ENCODE measurements at regions not wholly inside any gene's neighbourhood (a gene's known extent, or its start where the extent isn't known, plus 50 kb on each side); places are given as distances from the start of the nearest gene placed in this dataset.
"Not testable (repeated sequence)": the region's sequence is repeated elsewhere in the genome, so short reads cannot be mapped to it uniquely, and the experiment has no call there.

DNA sequence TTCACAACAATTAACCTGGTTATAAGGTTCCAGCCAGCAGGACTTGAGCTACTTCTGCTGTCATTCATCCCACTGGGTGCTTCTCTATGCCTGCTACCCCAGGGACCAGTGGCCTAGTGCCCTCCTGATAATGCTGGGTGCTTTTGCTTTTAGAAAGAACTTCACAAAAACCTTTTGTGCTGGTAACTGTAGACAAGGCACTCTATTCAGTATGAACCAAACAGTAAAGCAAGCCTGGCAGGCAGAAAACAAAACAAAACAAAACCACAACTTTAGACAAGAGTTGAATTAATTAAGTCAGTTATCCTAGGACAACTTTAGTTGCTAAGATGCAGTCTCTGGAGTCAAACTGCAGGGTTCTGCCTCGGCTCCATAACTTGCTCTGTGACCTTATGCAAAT, 61.9 kb upstream of the ADGRL2 start:
- no peak for DNase-seq

GRCh38 chr1:81733480-81733879, 67.3 kb upstream of the ADGRL2 start:
- DNase-seq: no peak

DNA sequence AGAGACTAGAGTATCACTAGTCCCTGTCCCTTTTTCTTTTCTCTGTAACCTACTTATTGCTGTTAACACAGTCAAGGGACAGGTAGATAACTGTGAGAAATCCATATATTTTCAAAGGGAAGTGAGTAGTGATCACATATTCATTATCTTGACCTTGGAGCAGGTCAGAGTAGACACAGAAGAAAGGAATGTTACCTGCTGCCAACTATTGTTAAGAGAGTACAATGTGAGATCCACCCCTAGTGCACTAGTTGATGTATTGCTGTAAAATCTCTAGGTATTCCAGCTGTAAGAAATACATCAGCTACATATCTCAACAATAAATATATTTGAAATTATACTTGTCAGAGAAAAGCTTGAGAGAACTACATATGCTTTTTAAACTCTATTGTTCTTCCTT, 68.7 kb upstream of the ADGRL2 start:
- no peak for DNase-seq

DNA sequence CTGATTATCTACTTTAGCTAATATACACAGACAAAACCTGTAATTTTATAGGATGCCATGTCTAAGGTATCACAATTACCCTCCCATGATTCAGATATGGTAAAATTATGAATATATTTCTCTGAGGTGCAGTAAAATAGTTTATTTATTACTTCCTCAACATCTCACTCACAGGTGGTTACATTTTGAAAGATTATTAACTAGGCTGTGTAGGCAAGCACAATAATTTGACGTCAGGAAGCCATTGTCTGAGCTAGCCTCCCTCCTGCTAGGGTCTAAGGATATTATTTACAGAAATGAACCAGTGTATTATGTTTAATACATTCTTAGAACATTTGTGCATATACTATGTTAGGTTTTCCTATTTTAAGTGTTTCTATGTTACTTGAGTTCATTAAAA, 69.9 kb upstream of the ADGRL2 start:
- DNase-seq: no peak

- not testable (repeated sequence) for DNase-seq
These were observed 70.4 kb upstream of the ADGRL2 start for GRCh38 chr1:81730299-81730698.

DNA sequence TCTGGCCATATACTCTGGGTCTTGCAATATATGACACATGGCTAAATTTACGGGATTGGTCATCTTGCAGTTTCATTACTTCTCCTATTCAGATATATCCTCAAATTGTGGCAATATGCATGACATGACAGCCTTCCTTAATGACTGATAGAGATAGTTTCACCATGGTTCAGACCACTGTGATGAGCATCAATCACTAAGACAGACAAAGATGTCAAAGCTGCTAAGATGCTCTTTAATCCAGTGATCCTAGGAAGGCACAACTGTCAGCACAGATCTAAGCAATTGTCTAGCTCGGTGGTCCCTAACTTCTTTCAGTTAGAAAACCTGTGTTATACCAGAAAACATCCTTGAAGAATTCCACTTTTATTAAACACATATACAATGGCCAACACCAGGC, 70.9 kb upstream of the ADGRL2 start:
- no peak for DNase-seq

DNA sequence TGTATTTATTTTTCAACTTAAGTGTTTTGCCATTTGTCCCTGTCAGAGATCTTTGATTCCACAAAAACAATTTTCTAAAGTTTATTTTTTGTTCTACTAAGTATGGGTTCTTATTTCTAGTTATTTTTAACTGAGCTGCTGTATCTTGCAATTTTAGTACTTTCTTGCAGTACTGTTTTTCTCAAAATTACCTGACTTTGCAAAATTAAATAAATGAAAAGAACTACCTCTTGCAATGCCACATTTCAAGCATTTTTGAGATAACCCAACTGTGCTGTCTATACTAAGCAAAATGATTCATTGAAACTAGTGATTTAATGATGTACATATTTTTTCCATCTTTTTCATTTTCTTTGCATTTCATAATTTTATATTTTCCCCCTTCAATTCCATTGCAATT, 71.5 kb upstream of the ADGRL2 start:
- no peak for DNase-seq

GRCh38 chr1:81725823-81726222, 74.9 kb upstream of the ADGRL2 start:
- DNase-seq: no peak

- DNase-seq: not testable (repeated sequence)
These were observed 78.0 kb upstream of the ADGRL2 start for GRCh38 chr1:81722631-81723328.

GRCh38 chr1:81720256-81720655, 80.5 kb upstream of the ADGRL2 start:
- DNase-seq: not testable (repeated sequence)

- no peak for DNase-seq
These were observed 83.5 kb upstream of the ADGRL2 start for GRCh38 chr1:81717230-81717629.

- DNase-seq: no peak
These were observed 85.3 kb upstream of the ADGRL2 start for GRCh38 chr1:81715391-81715790.

- DNase-seq: no peak
These were observed 86.1 kb upstream of the ADGRL2 start for GRCh38 chr1:81714636-81715035.

DNA sequence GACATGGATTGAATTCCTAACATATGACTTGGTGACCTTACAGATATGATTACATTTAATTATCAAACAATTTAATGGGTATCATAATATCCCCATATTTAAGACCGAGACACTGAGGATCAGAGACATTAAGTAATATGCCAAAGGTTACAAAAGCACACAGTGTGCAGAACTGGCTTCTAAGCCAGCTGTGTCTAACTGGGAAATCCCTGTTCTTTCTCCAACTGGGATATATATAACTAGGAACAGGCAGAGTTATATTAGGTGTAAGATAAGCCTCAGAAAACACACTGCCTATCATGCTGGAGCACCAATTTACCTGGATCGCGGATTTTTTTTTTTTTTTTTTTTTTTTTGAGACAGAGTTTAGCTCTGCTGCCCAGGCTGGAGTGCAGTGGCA, 88.3 kb upstream of the ADGRL2 start:
- DNase-seq: no peak

DNA sequence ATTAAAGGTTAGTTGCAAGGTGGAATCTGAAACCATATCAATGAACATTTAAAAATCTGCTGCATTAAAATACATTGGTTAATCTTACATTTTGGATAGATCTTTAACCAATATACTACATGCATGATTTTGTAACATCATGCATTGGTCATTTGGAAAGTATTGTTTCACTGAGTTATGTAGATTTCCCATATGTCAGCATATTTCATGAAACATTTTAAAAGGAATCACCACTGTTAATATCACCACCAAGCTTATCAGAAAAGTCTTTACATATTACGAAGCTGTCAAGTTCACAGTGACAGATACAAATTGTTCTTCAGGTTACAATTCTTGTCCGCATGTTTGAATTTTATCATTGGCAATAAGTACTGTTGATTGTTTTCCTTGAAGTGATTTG, 89.9 kb upstream of the ADGRL2 start:
- no peak for DNase-seq

- DNase-seq: no peak
These were observed 92.5 kb upstream of the ADGRL2 start for GRCh38 chr1:81708250-81708649.

DNA sequence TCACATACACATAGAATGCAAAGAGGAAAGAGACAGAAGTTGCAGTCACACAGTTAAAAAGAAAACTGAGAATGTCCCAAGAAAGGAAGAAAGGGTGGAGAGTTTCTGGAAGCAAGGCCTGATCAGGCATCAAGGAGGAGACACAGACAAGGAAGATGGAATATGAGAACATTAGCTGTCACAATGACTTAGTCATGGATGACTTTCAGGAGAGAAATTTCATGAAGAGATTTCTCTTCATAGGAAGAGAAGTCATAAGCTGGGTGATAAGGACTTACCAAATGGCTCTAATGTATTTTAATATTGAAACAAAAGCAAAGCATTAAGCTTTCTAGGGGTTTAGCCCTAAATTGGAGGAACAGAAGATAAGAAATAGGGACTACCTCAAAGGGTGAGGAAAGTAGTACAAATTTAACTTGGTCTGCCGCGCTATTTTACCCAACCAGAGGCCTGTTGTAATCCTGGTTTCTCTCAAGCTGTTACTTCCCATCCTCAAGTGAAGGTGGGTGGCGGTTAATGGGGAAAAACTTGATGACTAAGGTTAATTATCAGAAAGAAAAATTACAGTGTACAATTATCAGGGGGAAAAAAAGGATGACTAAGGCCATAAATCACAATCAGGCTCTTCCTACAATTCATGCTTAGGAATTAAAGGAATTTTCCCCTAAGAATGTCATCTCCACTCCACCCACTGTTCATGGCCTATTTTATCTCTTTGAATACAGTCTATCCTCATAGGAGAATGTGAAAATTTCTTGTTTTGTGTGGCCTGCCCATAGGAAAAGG, 93.9 kb upstream of the ADGRL2 start:
- no peak for DNase-seq

GRCh38 chr1:81703756-81704463, 96.8 kb upstream of the ADGRL2 start:
- no peak for DNase-seq

GRCh38 chr1:81703391-81703755, 97.4 kb upstream of the ADGRL2 start:
- DNase-seq: no peak

GRCh38 chr1:81702903-81703302, 97.8 kb upstream of the ADGRL2 start:
- DNase-seq: no peak

DNA sequence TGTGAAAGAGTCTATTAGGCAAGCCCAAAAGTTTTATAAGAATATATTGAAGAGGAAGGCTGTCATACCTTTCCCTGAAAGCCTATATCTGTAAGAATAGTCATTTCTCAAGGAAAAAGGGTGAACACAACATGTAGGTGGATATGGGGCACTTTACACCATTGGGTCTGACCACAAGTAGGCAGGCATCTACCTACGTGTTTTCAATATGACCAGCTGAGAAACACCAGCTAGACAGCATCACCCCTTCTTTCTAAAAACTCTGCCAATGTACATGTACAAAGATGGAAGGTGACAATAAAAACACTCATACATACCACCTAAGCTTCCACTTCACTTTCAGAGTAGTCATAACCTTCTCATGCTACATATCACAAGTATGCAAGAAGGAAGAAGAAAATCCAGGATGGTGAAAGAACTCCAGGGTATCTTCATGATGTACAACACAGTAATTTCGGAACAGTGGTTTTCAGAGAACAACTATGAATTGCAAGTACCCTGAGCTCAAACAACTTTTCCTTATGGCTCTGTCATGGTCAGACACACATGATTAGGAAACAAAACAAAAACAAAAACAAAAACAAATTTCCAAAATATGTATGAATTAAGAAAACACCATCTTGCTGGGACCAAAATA, 98.5 kb upstream of the ADGRL2 start:
- DNase-seq: no peak

- DNase-seq: no peak
These were observed 99.8 kb upstream of the ADGRL2 start for GRCh38 chr1:81700728-81701470.

DNA sequence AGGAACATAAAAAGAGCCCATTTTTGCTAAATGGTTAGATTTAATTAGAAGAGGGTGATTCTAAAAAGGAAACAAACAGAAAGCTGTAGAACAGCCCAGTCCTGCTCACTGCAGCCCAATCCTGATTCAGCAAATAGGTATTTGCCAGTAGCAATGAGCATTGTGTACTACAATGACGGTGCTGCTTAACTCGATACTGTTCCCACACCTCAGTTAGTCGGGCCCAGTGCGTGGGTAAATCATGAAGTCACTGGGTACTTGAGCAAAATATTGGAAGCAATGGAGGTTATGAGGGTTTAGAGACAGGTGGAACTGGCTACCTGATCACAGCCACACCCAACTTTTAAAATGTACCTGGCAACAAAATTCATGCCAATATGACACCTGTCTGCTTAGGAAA, 101.5 kb upstream of the ADGRL2 start:
- DNase-seq: no peak

Data from NCI-H510A (cell line).